Activated T-helper 17 cell treated with anti-CD3 and anti-CD28 coated beads, Interleukin-2, amount 50 U/mL, for 72 hours (primary cell): ENCODE measurements at regions not wholly inside any gene's neighbourhood (a gene's known extent, or its start where the extent isn't known, plus 50 kb on each side); places are given as distances from the start of the nearest gene placed in this dataset.
"Not testable (repeated sequence)": the region's sequence is repeated elsewhere in the genome, so short reads cannot be mapped to it uniquely, and the experiment has no call there.

Source experiments
- ATAC-seq: fragments of 150-1000 bp; cut with Tn5 transposase; replicated peaks from 2 replicates; pipeline ENCODE4 v1.10.0; 2021; ENCODE audit warnings: mild to moderate bottlenecking, moderate library complexity
- H3K27ac Mint-ChIP-seq: one replicate; pipeline ENCODE4 v1.8.0; 2022; ENCODE audit warnings: mixed read lengths
- H3K27me3 Mint-ChIP-seq: one replicate; pipeline ENCODE4 v1.8.0; 2022; ENCODE audit warnings: mixed read lengths
- H3K36me3 Mint-ChIP-seq: one replicate; pipeline ENCODE4 v1.8.0; 2022; ENCODE audit warnings: low read depth, mild to moderate bottlenecking, mixed read lengths
- H3K4me1 Mint-ChIP-seq: one replicate; pipeline ENCODE4 v1.8.0; 2022; ENCODE audit warnings: mixed read lengths
- H3K4me3 Mint-ChIP-seq: one replicate; pipeline ENCODE4 v1.8.0; 2022; ENCODE audit warnings: mild to moderate bottlenecking, mixed read lengths
- H3K9me3 Mint-ChIP-seq: one replicate; pipeline ENCODE4 v1.8.0; 2022; ENCODE audit warnings: mixed read lengths

GRCh38 chr7:26083113-26083512 lies 68.9 kb upstream of the NFE2L3 start:
- no peak for ATAC-seq
- Mint-ChIP-seq H3K4me1 (no peaks in the 10 kb centered on the region), H3K27ac (no peak overlapping the region), H3K9me3 (no peaks in the 10 kb centered on the region), H3K4me3 (no peak overlapping the region), H3K27me3 (peaks cover 12% of the 10 kb centered on the region), H3K36me3 (no peaks in the 10 kb centered on the region)

GRCh38 chr7:26084418-26084817 lies 67.6 kb upstream of the NFE2L3 start:
- Mint-ChIP-seq H3K27ac (no peak overlapping the region), H3K4me3 (no peak overlapping the region), H3K9me3 (no peaks in the 10 kb centered on the region), H3K4me1 (no peaks in the 10 kb centered on the region), H3K27me3 (peaks cover 10% of the 10 kb centered on the region), H3K36me3 (no peaks in the 10 kb centered on the region)
- no peak for ATAC-seq

GRCh38 chr7:26085771-26086170 lies 66.2 kb upstream of the NFE2L3 start:
- Mint-ChIP-seq H3K27ac (no peak overlapping the region), H3K4me3 (no peak overlapping the region), H3K27me3 (no peaks in the 10 kb centered on the region), H3K36me3 (no peaks in the 10 kb centered on the region), H3K9me3 (no peaks in the 10 kb centered on the region), H3K4me1 (peaks cover under 1% of the 10 kb centered on the region)
- ATAC-seq, result no peak

- H3K4me3 Mint-ChIP-seq, result no peak overlapping the region
- no peak overlapping the region for H3K27ac Mint-ChIP-seq
- H3K27me3 Mint-ChIP-seq, result no peaks in the 10 kb centered on the region
- peaks cover 6% of the 10 kb centered on the region for H3K4me1 Mint-ChIP-seq
- H3K9me3 Mint-ChIP-seq, result no peaks in the 10 kb centered on the region
- H3K36me3 Mint-ChIP-seq, result no peaks in the 10 kb centered on the region
- no peak for ATAC-seq
These were observed 64.5 kb upstream of the NFE2L3 start for GRCh38 chr7:26087321-26088091.

- ATAC-seq, H3K4me1 Mint-ChIP-seq, H3K4me3 Mint-ChIP-seq, H3K9me3 Mint-ChIP-seq, H3K36me3 Mint-ChIP-seq, H3K27me3 Mint-ChIP-seq, H3K27ac Mint-ChIP-seq: not testable (repeated sequence)
These were observed 62.5 kb upstream of the NFE2L3 start for GRCh38 chr7:26089469-26089868.

- Mint-ChIP-seq H3K4me1 (peaks cover 6% of the 10 kb centered on the region), H3K9me3 (no peaks in the 10 kb centered on the region), H3K36me3 (no peaks in the 10 kb centered on the region), H3K27ac (no peak overlapping the region), H3K27me3 (no peaks in the 10 kb centered on the region), H3K4me3 (peak overlapping the region; percentile 9)
- ATAC-seq, result peak; percentile 43
These were observed 61.0 kb upstream of the NFE2L3 start for GRCh38 chr7:26090927-26091519.

GRCh38 chr7:26091933-26092332 lies 60.1 kb upstream of the NFE2L3 start:
- Mint-ChIP-seq H3K4me1 (peaks cover 6% of the 10 kb centered on the region), H3K36me3 (no peaks in the 10 kb centered on the region), H3K27me3 (no peaks in the 10 kb centered on the region), H3K9me3 (no peaks in the 10 kb centered on the region), H3K4me3 (no peak overlapping the region), H3K27ac (no peak overlapping the region)
- ATAC-seq, result no peak

GRCh38 chr7:26093023-26093422 lies 59.0 kb upstream of the NFE2L3 start:
- H3K9me3 Mint-ChIP-seq, result no peaks in the 10 kb centered on the region
- H3K4me3 Mint-ChIP-seq, result no peak overlapping the region
- H3K36me3 Mint-ChIP-seq, result no peaks in the 10 kb centered on the region
- ATAC-seq, result no peak
- H3K4me1 Mint-ChIP-seq, result peaks cover 12% of the 10 kb centered on the region
- H3K27ac Mint-ChIP-seq, result no peak overlapping the region
- H3K27me3 Mint-ChIP-seq, result no peaks in the 10 kb centered on the region

- H3K36me3 Mint-ChIP-seq, result no peaks in the 10 kb centered on the region
- ATAC-seq, result no peak
- peaks cover 7% of the 10 kb centered on the region for H3K4me1 Mint-ChIP-seq
- no peaks in the 10 kb centered on the region for H3K27me3 Mint-ChIP-seq
- H3K27ac Mint-ChIP-seq, result no peak overlapping the region
- no peaks in the 10 kb centered on the region for H3K9me3 Mint-ChIP-seq
- no peak overlapping the region for H3K4me3 Mint-ChIP-seq
These were observed 55.9 kb upstream of the NFE2L3 start for GRCh38 chr7:26096136-26096535.

- H3K4me1 Mint-ChIP-seq, result peaks cover 6% of the 10 kb centered on the region
- H3K4me3 Mint-ChIP-seq, result peak overlapping the region; percentile 52
- H3K9me3 Mint-ChIP-seq, result no peaks in the 10 kb centered on the region
- no peak for ATAC-seq
- peak overlapping the region; percentile 77 for H3K27ac Mint-ChIP-seq
- H3K27me3 Mint-ChIP-seq, result no peaks in the 10 kb centered on the region
- no peaks in the 10 kb centered on the region for H3K36me3 Mint-ChIP-seq
These were observed 53.9 kb upstream of the NFE2L3 start for GRCh38 chr7:26097837-26098668.

GRCh38 chr7:26099236-26099635 lies 52.8 kb upstream of the NFE2L3 start:
- H3K27me3 Mint-ChIP-seq, result no peaks in the 10 kb centered on the region
- ATAC-seq, result no peak
- no peak overlapping the region for H3K4me3 Mint-ChIP-seq
- no peak overlapping the region for H3K27ac Mint-ChIP-seq
- peaks cover 6% of the 10 kb centered on the region for H3K4me1 Mint-ChIP-seq
- H3K9me3 Mint-ChIP-seq, result no peaks in the 10 kb centered on the region
- H3K36me3 Mint-ChIP-seq, result no peaks in the 10 kb centered on the region

GRCh38 chr7:26100406-26101339 lies 51.3 kb upstream of the NFE2L3 start:
- peaks cover 6% of the 10 kb centered on the region for H3K4me1 Mint-ChIP-seq
- H3K4me3 Mint-ChIP-seq, result no peak overlapping the region

GRCh38 chr7:26101361-26102151 lies 50.4 kb upstream of the NFE2L3 start:
- Mint-ChIP-seq H3K27ac (no peak overlapping the region), H3K27me3 (no peaks in the 10 kb centered on the region), H3K4me3 (no peak overlapping the region), H3K36me3 (no peaks in the 10 kb centered on the region), H3K9me3 (no peaks in the 10 kb centered on the region), H3K4me1 (peaks cover 6% of the 10 kb centered on the region)
- no peak for ATAC-seq

More at GRCh38 chr7:26100406-26101339, 51.3 kb upstream of the NFE2L3 start:
- Mint-ChIP-seq H3K9me3 (no peaks in the 10 kb centered on the region), H3K27ac (no peak overlapping the region), H3K36me3 (no peaks in the 10 kb centered on the region), H3K27me3 (no peaks in the 10 kb centered on the region)
- ATAC-seq, result no peak
